ENCODE measurements at regions not wholly inside any gene's neighbourhood (a gene's known extent, or its start where the extent isn't known, plus 50 kb on each side); places are given as distances from the start of the nearest gene placed in this dataset.

DNA sequence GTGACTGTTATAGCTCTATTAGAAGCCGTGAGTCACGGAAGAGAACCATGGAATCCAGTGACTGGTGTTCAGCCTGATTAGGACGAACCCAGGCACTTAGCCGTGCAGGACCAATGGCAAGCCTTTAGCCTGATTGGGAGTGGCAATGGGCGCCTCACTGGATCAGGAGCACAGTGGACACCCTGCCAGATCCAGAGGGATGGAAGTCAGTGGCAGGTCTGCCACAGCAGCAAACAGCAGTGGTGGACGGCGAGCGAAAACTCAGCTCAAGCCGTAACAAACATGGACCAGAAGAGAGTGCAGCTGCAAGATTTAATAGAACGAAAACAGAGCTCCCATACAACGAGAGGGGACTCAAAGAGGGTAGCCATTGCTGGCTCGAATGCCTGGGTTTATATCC lies 1326.5 kb downstream of the ADGRL3 start:
- TF ChIP-seq, protein P1, sequence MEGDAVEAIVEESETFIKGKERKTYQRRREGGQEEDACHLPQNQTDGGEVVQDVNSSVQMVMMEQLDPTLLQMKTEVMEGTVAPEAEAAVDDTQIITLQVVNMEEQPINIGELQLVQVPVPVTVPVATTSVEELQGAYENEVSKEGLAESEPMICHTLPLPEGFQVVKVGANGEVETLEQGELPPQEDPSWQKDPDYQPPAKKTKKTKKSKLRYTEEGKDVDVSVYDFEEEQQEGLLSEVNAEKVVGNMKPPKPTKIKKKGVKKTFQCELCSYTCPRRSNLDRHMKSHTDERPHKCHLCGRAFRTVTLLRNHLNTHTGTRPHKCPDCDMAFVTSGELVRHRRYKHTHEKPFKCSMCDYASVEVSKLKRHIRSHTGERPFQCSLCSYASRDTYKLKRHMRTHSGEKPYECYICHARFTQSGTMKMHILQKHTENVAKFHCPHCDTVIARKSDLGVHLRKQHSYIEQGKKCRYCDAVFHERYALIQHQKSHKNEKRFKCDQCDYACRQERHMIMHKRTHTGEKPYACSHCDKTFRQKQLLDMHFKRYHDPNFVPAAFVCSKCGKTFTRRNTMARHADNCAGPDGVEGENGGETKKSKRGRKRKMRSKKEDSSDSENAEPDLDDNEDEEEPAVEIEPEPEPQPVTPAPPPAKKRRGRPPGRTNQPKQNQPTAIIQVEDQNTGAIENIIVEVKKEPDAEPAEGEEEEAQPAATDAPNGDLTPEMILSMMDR (conservative IDR thresholded peaks at IDR 0.05; ENCODE audit: low read depth, low read length), result no peak
- TF ChIP-seq EZH2 (IDR thresholded peaks at IDR 0.05; ENCODE audit: borderline replicate concordance, low read depth, low read length, poor library complexity, severe bottlenecking), result no peak

Data from A673 (cell line).